ENCODE measurements at regions not wholly inside any gene's neighbourhood (a gene's known extent, or its start where the extent isn't known, plus 50 kb on each side); places are given as distances from the start of the nearest gene placed in this dataset.

GRCh38 chr5:77881528-77881927, 105.4 kb upstream of the TBCA start:
- DNase-seq (ENCODE audit: low read depth): no peak
- TF ChIP-seq CTCF (conservative IDR thresholded peaks at IDR 0.05; ENCODE audit: low read depth, low read length): no peak
- H3K4me3 ChIP-seq (ENCODE audit: low read length): no peak overlapping the region

- DNase-seq (ENCODE audit: low read depth): no peak
- H3K4me3 ChIP-seq (ENCODE audit: low read length): no peak overlapping the region
- no peak for TF ChIP-seq CTCF (conservative IDR thresholded peaks at IDR 0.05; ENCODE audit: low read depth, low read length)
These were observed 101.6 kb upstream of the TBCA start for GRCh38 chr5:77877516-77878355.

DNA sequence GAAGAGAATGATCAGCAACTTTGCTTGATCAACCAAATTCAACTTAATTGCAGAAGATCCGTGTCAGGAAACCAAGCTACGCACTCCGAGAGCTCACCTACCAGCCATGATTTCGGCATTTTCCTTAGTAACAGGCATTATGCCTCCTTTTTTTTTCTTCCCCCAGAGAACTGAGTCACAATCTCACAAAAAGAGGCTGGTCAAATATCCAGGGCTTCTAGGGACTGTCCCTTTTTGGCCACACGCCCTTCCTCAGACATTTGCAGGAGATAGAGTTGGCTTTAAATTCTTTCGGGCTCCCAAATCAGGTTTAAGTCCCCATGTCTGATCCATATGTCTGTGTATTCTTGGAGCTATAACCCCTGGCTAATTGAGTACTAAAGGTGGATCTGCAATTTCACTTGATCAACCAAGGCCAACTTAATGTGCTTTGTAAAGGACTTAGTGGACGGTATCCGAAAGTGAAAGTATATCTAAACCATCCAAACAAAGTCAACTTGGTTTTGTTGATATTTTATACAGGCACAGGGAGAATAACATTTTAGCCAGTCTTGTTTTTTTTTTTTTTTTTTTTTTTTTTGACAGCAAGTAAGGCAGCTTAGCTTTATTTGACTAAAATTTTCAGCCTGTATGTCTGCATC, 100.8 kb upstream of the TBCA start:
- no peak for TF ChIP-seq CTCF (conservative IDR thresholded peaks at IDR 0.05; ENCODE audit: low read depth, low read length)
- no peak for DNase-seq (ENCODE audit: low read depth)
- no peak overlapping the region for H3K4me3 ChIP-seq (ENCODE audit: low read length)

DNA sequence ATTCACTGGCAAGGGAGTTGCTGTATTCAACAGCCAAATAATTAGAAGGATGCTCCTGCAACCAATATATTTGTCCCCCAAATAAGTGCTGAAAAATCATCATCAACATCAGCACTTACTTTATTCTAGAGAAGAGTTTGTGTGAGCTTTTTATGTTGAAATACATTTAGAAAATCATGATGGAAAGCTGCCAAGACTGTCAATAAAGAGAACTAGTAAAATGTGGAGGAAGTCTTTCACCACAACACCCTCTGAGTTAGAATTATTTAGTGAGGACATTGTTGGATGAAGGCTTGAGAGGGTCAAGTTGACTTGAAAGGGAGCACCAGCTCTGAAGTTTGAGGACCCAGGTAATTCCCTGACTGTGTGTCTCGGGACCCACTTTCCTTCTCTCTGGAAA, 100.2 kb upstream of the TBCA start:
- DNase-seq (ENCODE audit: low read depth): no peak
- no peak overlapping the region for H3K4me3 ChIP-seq (ENCODE audit: low read length)
- no peak for TF ChIP-seq CTCF (conservative IDR thresholded peaks at IDR 0.05; ENCODE audit: low read depth, low read length)

GRCh38 chr5:77874691-77875090, 98.6 kb upstream of the TBCA start:
- no peak overlapping the region for H3K4me3 ChIP-seq (ENCODE audit: low read length)
- no peak for TF ChIP-seq CTCF (conservative IDR thresholded peaks at IDR 0.05; ENCODE audit: low read depth, low read length)
- DNase-seq (ENCODE audit: low read depth): no peak

DNA sequence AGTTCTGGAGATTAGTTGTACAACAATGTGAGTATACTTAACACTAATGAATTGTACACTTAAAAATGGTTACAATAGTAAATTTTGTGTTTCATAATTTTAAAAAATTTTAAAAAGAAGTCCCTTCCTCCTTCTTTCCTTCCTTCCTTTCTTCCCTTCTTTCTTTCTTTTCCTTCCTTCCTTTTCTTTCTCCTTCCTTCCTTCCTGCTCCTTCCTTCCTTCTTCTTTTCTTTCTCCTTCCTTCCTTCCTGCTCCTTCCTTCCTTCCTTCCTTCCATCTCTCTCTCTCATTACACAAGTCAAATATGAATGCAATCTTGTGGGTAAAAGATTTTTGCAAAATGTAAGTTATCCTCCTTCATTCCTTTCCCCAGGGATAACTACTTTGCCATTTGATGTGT, 97.1 kb upstream of the TBCA start:
- TF ChIP-seq CTCF (conservative IDR thresholded peaks at IDR 0.05; ENCODE audit: low read depth, low read length): no peak

GRCh38 chr5:77871946-77872345, 95.8 kb upstream of the TBCA start:
- no peak for TF ChIP-seq CTCF (conservative IDR thresholded peaks at IDR 0.05; ENCODE audit: low read depth, low read length)
- DNase-seq (ENCODE audit: low read depth): no peak
- H3K4me3 ChIP-seq (ENCODE audit: low read length): no peak overlapping the region

More for the DNA sequence above, 97.1 kb upstream of the TBCA start:
- no peak for DNase-seq (ENCODE audit: low read depth)
- no peak overlapping the region for H3K4me3 ChIP-seq (ENCODE audit: low read length)

All from retinal pigment epithelial cell (primary cell).